HEK293 (cell line): ENCODE measurements at regions not wholly inside any gene's neighbourhood (a gene's known extent, or its start where the extent isn't known, plus 50 kb on each side); places are given as distances from the start of the nearest gene placed in this dataset.

Experiments used
- CTCF ChIA-PET: fragments of 350-600 bp; formaldehyde crosslinking; extraction: SDS; loops from one replicate; lab custom pipeline; 2021; ENCODE audit warnings: antibody characterized with exemption; lab: Yijun Ruan, JAX
- POLR2A ChIA-PET: fragments of 300-600 bp; formaldehyde crosslinking; extraction: SDS; loops from one replicate; lab custom pipeline; 2020; ENCODE audit warnings: antibody characterized with exemption, inconsistent platforms; lab: Yijun Ruan, JAX
- H3K27ac ChIP-seq: fragments of 200-500 bp; sonication (Bioruptor generic); 2 replicates; pipeline ENCODE4 v1.5.1; 2014; ENCODE audit warnings: low read depth, low read length, control low read depth, inconsistent platforms; ENCODE audit errors: extremely low read depth
- H3K36me3 ChIP-seq, 2 experiments: fragments of 200-500 bp in 1 of 2; sonication (Bioruptor generic) in 1 of 2; 1 replicate in 1 of 2; 2 replicates in 1 of 2; pipeline ENCODE4 v1.5.1; 2014 to 2017; ENCODE audit warnings: inconsistent platforms in 2 of 2, low read length in 2 of 2; ENCODE audit not compliant: control insufficient read depth in 2 of 2, insufficient read depth in 1 of 2
- H3K4me1 ChIP-seq: fragments of 200-500 bp; sonication (Bioruptor generic); 2 replicates; pipeline ENCODE4 v1.5.1; 2014; ENCODE audit warnings: mild to moderate bottlenecking, low read length, inconsistent platforms; ENCODE audit not compliant: control insufficient read depth, insufficient read depth
- H3K4me3 ChIP-seq: 2 replicates; pipeline ENCODE4 v1.5.1; 2011; ENCODE audit warnings: low read depth, mild to moderate bottlenecking, control low read depth, low read length, moderate library complexity
- H3K9me3 ChIP-seq: fragments of 200-500 bp; sonication (Bioruptor generic); 2 replicates; pipeline ENCODE4 v1.5.1; 2014; ENCODE audit warnings: low read depth, low read length, inconsistent platforms; ENCODE audit not compliant: control insufficient read depth, insufficient read depth
- BCL6B ChIP-seq: fragments of 450-650 bp; formaldehyde crosslinking; IDR thresholded peaks from 2 replicates; pipeline ENCODE4 v1.5.1; 2017; ENCODE audit warnings: missing biosample characterization, missing genetic modification characterization
- HIC1 ChIP-seq: fragments of 450-650 bp; formaldehyde crosslinking; IDR thresholded peaks from 2 replicates; pipeline ENCODE4 v1.5.1; 2016; ENCODE audit warnings: missing biosample characterization, missing genetic modification characterization
- KLF16 ChIP-seq: fragments of 450-650 bp; formaldehyde crosslinking; IDR thresholded peaks from 2 replicates; pipeline ENCODE4 v1.5.1; 2017; ENCODE audit warnings: missing biosample characterization, missing genetic modification characterization
- KLF17 ChIP-seq: fragments of 450-650 bp; formaldehyde crosslinking; IDR thresholded peaks from 2 replicates; pipeline ENCODE4 v1.5.1; 2016; ENCODE audit warnings: missing biosample characterization, missing genetic modification characterization
- PRDM10 ChIP-seq: fragments of 450-650 bp; formaldehyde crosslinking; IDR thresholded peaks from 2 replicates; pipeline ENCODE4 v1.5.1; 2016; ENCODE audit warnings: missing biosample characterization, missing genetic modification characterization
- PRDM6 ChIP-seq: fragments of 450-650 bp; formaldehyde crosslinking; IDR thresholded peaks from 2 replicates; pipeline ENCODE4 v1.5.1; 2017; ENCODE audit warnings: missing biosample characterization, missing genetic modification characterization
- ZNF146 ChIP-seq: fragments of 450-650 bp; formaldehyde crosslinking; IDR thresholded peaks from 2 replicates; pipeline ENCODE4 v1.5.1; 2016; ENCODE audit warnings: missing biosample characterization, missing genetic modification characterization
- ZNF175 ChIP-seq: fragments of 450-650 bp; formaldehyde crosslinking; IDR thresholded peaks from 2 replicates; pipeline ENCODE4 v1.5.1; 2016; ENCODE audit warnings: missing biosample characterization, missing genetic modification characterization
- ZNF292 ChIP-seq: fragments of 450-650 bp; formaldehyde crosslinking; IDR thresholded peaks from 2 replicates; pipeline ENCODE4 v1.5.1; 2016; ENCODE audit warnings: low read depth, missing biosample characterization, missing genetic modification characterization, borderline replicate concordance
- ZNF335 ChIP-seq: fragments of 450-650 bp; formaldehyde crosslinking; conservative IDR thresholded peaks from 2 replicates; pipeline ENCODE4 v1.5.1; 2016; ENCODE audit warnings: missing biosample characterization, missing genetic modification characterization
- ZNF501 ChIP-seq: fragments of 450-650 bp; formaldehyde crosslinking; IDR thresholded peaks from 2 replicates; pipeline ENCODE4 v1.5.1; 2016; ENCODE audit warnings: missing biosample characterization, missing genetic modification characterization
- ZNF513 ChIP-seq: fragments of 450-650 bp; IDR thresholded peaks from 2 replicates; pipeline ENCODE4 v1.5.1; 2018; ENCODE audit warnings: missing biosample characterization, missing genetic modification characterization
- ZNF518A ChIP-seq: fragments of 450-650 bp; formaldehyde crosslinking; conservative IDR thresholded peaks from 2 replicates; pipeline ENCODE4 v1.5.1; 2016; ENCODE audit warnings: low read depth, missing biosample characterization, missing genetic modification characterization
- ZNF654 ChIP-seq: fragments of 450-650 bp; formaldehyde crosslinking; IDR thresholded peaks from 2 replicates; pipeline ENCODE4 v1.5.1; 2016; ENCODE audit warnings: low read depth, missing biosample characterization, missing genetic modification characterization

- no peak for TF ChIP-seq KLF17 (tag by site-specific recombination)
- no peak for TF ChIP-seq ZNF513 (tag by site-specific recombination)
These were observed 121.8 kb upstream of the FAM241A start (continued) for GRCh38 chr4:112023402-112023950.

GRCh38 chr4:112026058-112026457, 119.2 kb upstream of the FAM241A start:
- Histone ChIP-seq H3K27ac (no peak overlapping the region), H3K4me1 (no peaks in the 10 kb centered on the region), H3K4me3 (no peak overlapping the region), H3K36me3 (no peaks in the 10 kb centered on the region)
- POLR2A ChIA-PET: no interaction called here
- CTCF ChIA-PET: no interaction called here
- no peak for TF ChIP-seq KLF16 (tag by site-specific recombination)
- no peak for TF ChIP-seq ZNF518A (tag by site-specific recombination)
- no peak for TF ChIP-seq BCL6B (tag by site-specific recombination)
- TF ChIP-seq ZNF146: no peak
- TF ChIP-seq, all 188 proteins: peak for 0
- no peaks in the 10 kb centered on the region for H3K9me3 ChIP-seq

GRCh38 chr4:112029771-112030171, 115.5 kb upstream of the FAM241A start:
- no peaks in the 10 kb centered on the region for H3K9me3 ChIP-seq
- no peak overlapping the region for H3K27ac ChIP-seq
- no peak overlapping the region for H3K4me3 ChIP-seq
- no peaks in the 10 kb centered on the region for H3K4me1 ChIP-seq
- no peaks in the 10 kb centered on the region for H3K36me3 ChIP-seq
- ChIA-PET POLR2A (no interaction called here), CTCF (interaction anchor here (0.5 to 1.2 kb wide), 6 partner anchors 10 to 388 kb away, joined by 3 to 4 read pairs (median 3); no protein-coding TSS in a partner anchor)
- TF ChIP-seq ZNF654 (tag by site-specific recombination) (peak; percentile 6; the same call in 1 of the 2 replicates), PRDM6 (peak; percentile 62), ZNF175 (tag by site-specific recombination) (no peak), ZNF292 (tag by site-specific recombination) (no peak), HIC1 (tag by site-specific recombination) (peak; percentile 38; the same call in 1 of the 2 replicates), ZNF501 (tag by site-specific recombination) (0 out of 2 replicates have a peak, but pooled peaks have one; percentile 35), PRDM10 (tag by site-specific recombination) (peak; percentile 26; the same call in 1 of the 2 replicates), ZNF335 (tag by site-specific recombination) (peak; percentile 28; the same call in 1 of the 2 replicates)
